ENCODE measurements at regions not wholly inside any gene's neighbourhood (a gene's known extent, or its start where the extent isn't known, plus 50 kb on each side); places are given as distances from the start of the nearest gene placed in this dataset.

GRCh38 chr12:75959506-75959905 is 72.1 kb downstream of the PHLDA1 start:
- BruUV-seq (replicated peaks) = TSS peak; percentile 81
- H3K4me3 ChIP-seq (ENCODE audit: low read depth, low read length) = no peak overlapping the region
- ChIA-PET POLR2A (interaction anchor here (0.5 to 2.3 kb wide), 5 partner anchors 16 to 200 kb away, joined by 3 to 18 read pairs (median 4); partner anchors contain the start of gene PHLDA1), CTCF (interaction anchor here (0.6 to 2.3 kb wide), 2 partner anchors 14 to 72 kb away, joined by 5 to 13 read pairs; partner anchors contain the start of gene PHLDA1)
- no peaks in the 10 kb centered on the region for H3K27me3 ChIP-seq (replicated peaks; ENCODE audit: control insufficient read depth, insufficient read depth, low read length)
- no peaks in the 10 kb centered on the region for H3K9me3 ChIP-seq
- Mint-ChIP-seq H3K4me3 (ENCODE audit: unreplicated experiment) (peak overlapping the region; percentile 11), H3K9me3 (ENCODE audit: unreplicated experiment) (no peaks in the 10 kb centered on the region), H3K36me3 (ENCODE audit: insufficient read depth, unreplicated experiment) (peaks cover 7% of the 10 kb centered on the region), H3K27ac (ENCODE audit: unreplicated experiment) (peak overlapping the region; percentile 97), H3K27me3 (ENCODE audit: insufficient read depth, unreplicated experiment) (no peaks in the 10 kb centered on the region), H3K4me1 (ENCODE audit: low read depth, unreplicated experiment) (peaks cover 65% of the 10 kb centered on the region)
- no peak for TF ChIP-seq CTCF (IDR thresholded peaks at IDR 0.05; ENCODE audit: insufficient read depth in 1 of 2, low read depth in 1 of 2, low read length in 1 of 2, severe bottlenecking in 1 of 2, unreplicated experiment in 1 of 2)
- H3K4me1 ChIP-seq = peaks cover 84% of the 10 kb centered on the region
- intact Hi-C loops (cut with micrococcal nuclease; ENCODE audit: unreplicated experiment) = no loop called here
- no peaks in the 10 kb centered on the region for H3K36me3 ChIP-seq (ENCODE audit: control insufficient read depth, insufficient read depth, low read length)
- DNase-seq = no peak

GRCh38 chr12:75959060-75959459 is 72.5 kb downstream of the PHLDA1 start:
- ChIA-PET POLR2A (interaction anchor here (0.5 to 2.3 kb wide), 2 partner anchors 72 to 199 kb away, joined by 4 to 18 read pairs; partner anchors contain the start of gene PHLDA1), CTCF (interaction anchor here (2.3 kb wide), 1 partner anchor 72 kb away, joined by 13 read pairs; the partner anchor contains the start of gene PHLDA1)
- peaks cover 7% of the 10 kb centered on the region for H3K36me3 Mint-ChIP-seq (ENCODE audit: insufficient read depth, unreplicated experiment)
- TF ChIP-seq CTCF (IDR thresholded peaks at IDR 0.05; ENCODE audit: insufficient read depth in 1 of 2, low read depth in 1 of 2, low read length in 1 of 2, severe bottlenecking in 1 of 2, unreplicated experiment in 1 of 2) = no peak
- DNase-seq = no peak
- peaks cover 65% of the 10 kb centered on the region for H3K4me1 Mint-ChIP-seq (ENCODE audit: low read depth, unreplicated experiment)
- intact Hi-C loops (cut with micrococcal nuclease; ENCODE audit: unreplicated experiment) = no loop called here
- H3K4me3 Mint-ChIP-seq (ENCODE audit: unreplicated experiment) = no peak overlapping the region
- Histone ChIP-seq H3K27me3 (replicated peaks; ENCODE audit: control insufficient read depth, insufficient read depth, low read length) (no peaks in the 10 kb centered on the region), H3K4me1 (peaks cover 84% of the 10 kb centered on the region), H3K4me3 (ENCODE audit: low read depth, low read length) (no peak overlapping the region), H3K9me3 (no peaks in the 10 kb centered on the region), H3K36me3 (ENCODE audit: control insufficient read depth, insufficient read depth, low read length) (no peaks in the 10 kb centered on the region)
- no TSS peak for BruUV-seq (replicated peaks)
- no peaks in the 10 kb centered on the region for H3K9me3 Mint-ChIP-seq (ENCODE audit: unreplicated experiment)
- H3K27ac Mint-ChIP-seq (ENCODE audit: unreplicated experiment) = peak overlapping the region; percentile 97
- no peaks in the 10 kb centered on the region for H3K27me3 Mint-ChIP-seq (ENCODE audit: insufficient read depth, unreplicated experiment)

GRCh38 chr12:75955251-75955650 is 76.3 kb downstream of the PHLDA1 start:
- peak overlapping the region; percentile 55 for H3K27ac Mint-ChIP-seq (ENCODE audit: unreplicated experiment)
- intact Hi-C loops (cut with micrococcal nuclease; ENCODE audit: unreplicated experiment) = no loop called here
- H3K4me1 ChIP-seq = peaks cover 85% of the 10 kb centered on the region

More at GRCh38 chr12:75955251-75955650, 76.3 kb downstream of the PHLDA1 start:
- no peaks in the 10 kb centered on the region for H3K36me3 ChIP-seq (ENCODE audit: control insufficient read depth, insufficient read depth, low read length)
- H3K4me3 ChIP-seq (ENCODE audit: low read depth, low read length) = no peak overlapping the region
- H3K4me1 Mint-ChIP-seq (ENCODE audit: low read depth, unreplicated experiment) = peaks cover 57% of the 10 kb centered on the region
- ChIA-PET POLR2A (no interaction called here), CTCF (no interaction called here)
- H3K27me3 Mint-ChIP-seq (ENCODE audit: insufficient read depth, unreplicated experiment) = no peaks in the 10 kb centered on the region
- DNase-seq = peak in 1 of 2 experiments; percentile 63
- H3K27me3 ChIP-seq (replicated peaks; ENCODE audit: control insufficient read depth, insufficient read depth, low read length) = no peaks in the 10 kb centered on the region
- peaks cover 4% of the 10 kb centered on the region for H3K36me3 Mint-ChIP-seq (ENCODE audit: insufficient read depth, unreplicated experiment)
- no peaks in the 10 kb centered on the region for H3K9me3 Mint-ChIP-seq (ENCODE audit: unreplicated experiment)
- no TSS peak for BruUV-seq (replicated peaks)
- TF ChIP-seq CTCF (IDR thresholded peaks at IDR 0.05; ENCODE audit: insufficient read depth in 1 of 2, low read depth in 1 of 2, low read length in 1 of 2, severe bottlenecking in 1 of 2, unreplicated experiment in 1 of 2) = no peak
- H3K9me3 ChIP-seq = no peaks in the 10 kb centered on the region
- no peak overlapping the region for H3K4me3 Mint-ChIP-seq (ENCODE audit: unreplicated experiment)
